Right cardiac atrium (tissue), 5 donors: ENCODE measurements at regions not wholly inside any gene's neighbourhood (a gene's known extent, or its start where the extent isn't known, plus 50 kb on each side); places are given as distances from the start of the nearest gene placed in this dataset.
A peak's percentile ranks its signal among the peaks of the same experiment; 100 is the strongest.

Experiments used
- ATAC-seq, 2 donors: fragments of 200-7000 bp; cut with Tn5 transposase; one replicate each; pipeline versions ENCODE4 v1.8.0 to v1.9.1; 2020; ENCODE audit warnings: moderate library complexity in 2 of 2, mild to moderate bottlenecking in 1 of 2
- DNase-seq, 3 donors: peaks; one replicate each; pipeline ENCODE4 v3.0.0-alpha.2; 2020
- H3K27ac ChIP-seq: one replicate; pipeline ENCODE4 v1.5.1; 2013; ENCODE audit warnings: mild to moderate bottlenecking, low read length, control low read depth, moderate library complexity
- H3K27me3 ChIP-seq: one replicate; pipeline ENCODE4 v1.6.1; 2013; ENCODE audit not compliant: control insufficient read depth, insufficient read depth
- H3K4me1 ChIP-seq: one replicate; pipeline ENCODE4 v1.6.1; 2013; ENCODE audit warnings: low read length; ENCODE audit not compliant: control insufficient read depth, insufficient read depth
- H3K4me3 ChIP-seq: one replicate; pipeline ENCODE4 v1.5.1; 2013; ENCODE audit warnings: low read length, control low read depth
- H3K9me3 ChIP-seq: one replicate; pipeline ENCODE4 v1.6.1; 2013; ENCODE audit warnings: low read length; ENCODE audit not compliant: control insufficient read depth
- WGBS: extraction: QIAGEN DNeasy Blood & Tissue Kit; methylation state at CpG from one replicate; pipeline ENCODE4 v1.1.7; 2013; 5-methylcytosine and 5-hydroxymethylcytosine counted together
- intact Hi-C, 4 donors: fragments of 100-400 bp; cut with DNase I; formaldehyde crosslinking; loops; one replicate each; pipeline versions ENCODE4 v1.11.0 to v1.14.0; 2022 to 2023
- donor health status: healthy with polysubstance abuse.
- donor health status: DM: no; HTN: yes; CAD: no.
- donor health status: DM: no; HTN: no; CAD: no.
- donor health status: DM: no; HTN: yes; CAD: no; lungs with severe emphysema.
- donor health status: DM: yes; HTN: yes; CAD: no.

- 24% methylated on average over 9 of the region's 9 CpGs for WGBS
- no peaks in the 10 kb centered on the region for H3K27me3 ChIP-seq
- H3K27ac ChIP-seq = no peak overlapping the region
- intact Hi-C loops = loop anchor here (5.0 to 10.0 kb wide), 2 partner anchors 269 to 271 kb away; no protein-coding TSS in a partner anchor
- no peaks in the 10 kb centered on the region for H3K4me1 ChIP-seq
- ATAC-seq (peak; percentile 66 to 92), DNase-seq (peak; percentile 47 to 74 (median 60))
- no peaks in the 10 kb centered on the region for H3K9me3 ChIP-seq
- peak overlapping the region; percentile 4 for H3K4me3 ChIP-seq
Observed at GRCh38 chr3:150225986-150226385, 182.1 kb upstream of the TSC22D2 start.

GRCh38 chr3:150223558-150223957 is 184.5 kb upstream of the TSC22D2 start:
- intact Hi-C loops = loop anchor here in 3 of 4 donors (10.0 kb wide), 1 partner anchor 271 kb away; no protein-coding TSS in a partner anchor
- ATAC-seq = no peak

DNA sequence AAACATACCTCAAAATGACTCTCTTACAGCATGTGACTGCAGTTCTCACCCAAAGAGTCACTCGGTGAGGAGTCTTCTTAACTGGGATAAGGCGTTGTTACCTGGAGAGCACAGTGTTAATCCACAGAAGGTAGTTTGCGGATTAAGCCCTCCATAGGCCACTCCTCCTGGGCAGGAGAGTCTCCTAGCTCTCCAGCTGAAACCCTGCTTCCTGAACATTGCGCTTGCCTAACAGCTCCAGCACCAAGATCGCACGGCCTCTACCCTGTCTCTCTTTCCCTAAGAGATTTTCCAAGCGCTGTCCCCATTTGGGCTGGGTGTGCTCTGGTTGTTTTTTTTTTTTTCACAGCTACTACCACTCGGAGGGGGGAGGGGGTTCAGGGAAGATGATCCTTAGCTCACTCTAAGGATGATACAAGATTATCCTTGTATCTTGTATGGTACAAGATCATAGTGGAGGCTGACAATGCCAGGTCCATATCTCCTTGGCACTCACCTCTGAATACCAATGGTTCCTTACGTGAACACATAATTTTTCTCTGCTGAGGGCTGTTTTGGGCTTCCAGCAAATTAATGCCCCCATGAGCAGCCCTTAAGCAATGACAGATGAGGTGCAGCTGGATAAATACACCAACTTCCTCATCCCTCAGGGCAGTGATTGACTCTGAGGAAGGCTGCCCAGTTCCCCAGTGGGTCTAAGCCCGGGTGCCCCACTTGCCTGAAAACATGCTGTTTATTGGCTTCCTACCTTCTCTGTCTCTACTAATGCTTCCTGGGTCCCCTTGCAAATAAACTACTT is 185.2 kb upstream of the TSC22D2 start:
- no peak for ATAC-seq
- Histone ChIP-seq H3K27me3 (no peaks in the 10 kb centered on the region), H3K4me1 (no peaks in the 10 kb centered on the region), H3K9me3 (no peaks in the 10 kb centered on the region), H3K27ac (no peak overlapping the region), H3K4me3 (no peak overlapping the region)
- intact Hi-C loops = loop anchor here in 3 of 4 donors (10.0 kb wide), 1 partner anchor 272 kb away; no protein-coding TSS in a partner anchor
- 82% methylated on average over 10 of the region's 10 CpGs for WGBS
- no peak for DNase-seq

More at GRCh38 chr3:150223558-150223957, 184.5 kb upstream of the TSC22D2 start:
- no peaks in the 10 kb centered on the region for H3K9me3 ChIP-seq
- no peaks in the 10 kb centered on the region for H3K27me3 ChIP-seq
- no peak overlapping the region for H3K27ac ChIP-seq
- no peak overlapping the region for H3K4me3 ChIP-seq
- WGBS = 93% methylated on average over 4 of the region's 4 CpGs
- H3K4me1 ChIP-seq = no peaks in the 10 kb centered on the region
- no peak for DNase-seq

DNA sequence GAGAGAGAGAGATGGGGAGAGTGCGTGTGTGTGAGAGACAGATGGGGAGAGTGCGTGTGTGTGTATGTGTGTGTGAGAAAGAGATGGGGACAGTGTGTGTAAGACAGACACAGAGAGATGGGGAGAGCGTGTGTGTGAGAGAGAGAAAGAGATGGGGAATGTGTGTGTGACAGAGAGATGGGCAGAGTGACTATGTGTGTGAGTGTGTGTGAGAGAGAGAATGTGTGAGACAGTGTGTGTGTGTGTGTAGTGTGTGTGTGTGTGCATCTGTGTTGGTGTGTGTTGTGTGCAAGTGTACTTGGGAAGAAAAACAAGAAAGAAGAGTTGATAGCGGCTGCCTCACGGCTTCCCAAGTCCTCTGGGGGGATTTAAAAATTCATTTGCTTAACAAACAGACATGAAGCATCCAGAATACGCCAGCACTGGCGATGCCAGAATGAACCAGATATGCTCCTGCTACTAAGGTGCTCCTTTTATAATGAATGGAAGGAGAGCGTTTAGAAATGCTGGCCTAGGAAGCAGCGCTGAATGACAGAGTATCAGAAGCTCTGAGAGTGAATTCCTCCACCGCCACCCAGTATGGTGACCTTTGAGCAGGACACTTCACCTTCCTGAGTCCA is 186.1 kb upstream of the TSC22D2 start:
- H3K27me3 ChIP-seq = no peaks in the 10 kb centered on the region
- intact Hi-C loops = loop anchor here in 3 of 4 donors (10.0 kb wide), 1 partner anchor 273 kb away; no protein-coding TSS in a partner anchor
- no peak overlapping the region for H3K27ac ChIP-seq
- H3K4me1 ChIP-seq = no peaks in the 10 kb centered on the region
- ATAC-seq (no peak), DNase-seq (no peak)
- WGBS = 91% methylated on average over 10 of the region's 10 CpGs
- no peak overlapping the region for H3K4me3 ChIP-seq
- no peaks in the 10 kb centered on the region for H3K9me3 ChIP-seq

DNA sequence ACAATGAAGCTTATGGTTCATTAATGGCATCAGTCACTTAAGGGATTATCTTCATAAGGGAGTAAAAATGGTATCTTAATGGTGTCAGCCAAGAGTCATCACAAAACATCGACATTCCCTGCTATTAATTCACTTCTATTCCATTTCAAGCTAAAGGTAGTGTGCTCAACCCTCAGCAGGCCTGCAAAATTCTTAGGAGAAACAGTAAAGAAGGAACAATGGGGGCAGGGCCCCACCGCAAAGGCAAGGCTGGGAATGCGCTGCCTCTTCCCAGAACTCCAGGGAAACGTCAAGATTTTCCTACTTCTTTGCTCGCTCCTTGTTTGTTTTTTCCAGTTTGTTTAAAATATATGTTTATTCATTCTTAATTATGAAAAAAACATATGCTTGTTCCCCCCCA is 187.3 kb upstream of the TSC22D2 start:
- intact Hi-C loops = loop anchor here in 3 of 4 donors (10.0 kb wide), 1 partner anchor 274 kb away; no protein-coding TSS in a partner anchor
- Histone ChIP-seq H3K9me3 (no peaks in the 10 kb centered on the region), H3K4me1 (peaks cover 1% of the 10 kb centered on the region), H3K27me3 (no peaks in the 10 kb centered on the region), H3K27ac (no peak overlapping the region), H3K4me3 (peak overlapping the region; percentile 33)
- no peak for ATAC-seq
- DNase-seq = no peak
- 43% methylated on average over 5 of the region's 5 CpGs for WGBS

GRCh38 chr3:150220041-150220440 is 188.1 kb upstream of the TSC22D2 start:
- H3K4me3 ChIP-seq = no peak overlapping the region
- intact Hi-C loops = loop anchor here in 3 of 4 donors (10.0 kb wide), 1 partner anchor 275 kb away; no protein-coding TSS in a partner anchor
- no peak for ATAC-seq
- 88% methylated on average over 3 of the region's 3 CpGs for WGBS
- H3K9me3 ChIP-seq = no peaks in the 10 kb centered on the region
- H3K27ac ChIP-seq = no peak overlapping the region
- peaks cover 4% of the 10 kb centered on the region for H3K4me1 ChIP-seq
- no peaks in the 10 kb centered on the region for H3K27me3 ChIP-seq
- DNase-seq = no peak

DNA sequence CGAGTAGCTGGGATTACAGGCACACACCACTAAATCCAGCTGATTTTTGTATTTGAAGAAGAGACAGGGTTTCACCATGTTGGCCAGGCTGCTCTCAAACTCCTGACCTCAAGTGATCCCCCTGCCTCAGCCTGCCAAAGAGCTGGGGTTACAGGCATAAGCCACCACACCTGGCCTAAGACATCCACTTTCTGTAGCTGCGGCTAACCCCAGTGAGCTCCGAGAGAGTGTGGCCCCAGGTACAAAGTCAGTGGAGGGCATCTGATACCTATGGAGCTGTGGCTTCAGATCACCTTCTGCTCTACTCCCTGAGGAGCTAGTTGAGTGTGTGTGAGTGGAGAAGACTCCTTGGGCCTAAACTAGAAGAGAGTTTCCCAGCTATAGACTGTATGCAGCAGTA is 189.3 kb upstream of the TSC22D2 start:
- DNase-seq = no peak
- WGBS = 96% methylated on average over 3 of the region's 3 CpGs
- Histone ChIP-seq H3K4me1 (peaks cover 4% of the 10 kb centered on the region), H3K27ac (no peak overlapping the region), H3K9me3 (no peaks in the 10 kb centered on the region), H3K4me3 (no peak overlapping the region), H3K27me3 (no peaks in the 10 kb centered on the region)
- intact Hi-C loops = loop anchor here in 1 of 4 donors (10.0 kb wide), 1 partner anchor 254 kb away; no protein-coding TSS in a partner anchor
- ATAC-seq = no peak

- intact Hi-C loops = loop anchor here in 1 of 4 donors (10.0 kb wide), 1 partner anchor 253 kb away; no protein-coding TSS in a partner anchor
- ATAC-seq = no peak
- 64% methylated on average over 4 of the region's 4 CpGs for WGBS
Observed at GRCh38 chr3:150218236-150218635, 189.9 kb upstream of the TSC22D2 start.

DNA sequence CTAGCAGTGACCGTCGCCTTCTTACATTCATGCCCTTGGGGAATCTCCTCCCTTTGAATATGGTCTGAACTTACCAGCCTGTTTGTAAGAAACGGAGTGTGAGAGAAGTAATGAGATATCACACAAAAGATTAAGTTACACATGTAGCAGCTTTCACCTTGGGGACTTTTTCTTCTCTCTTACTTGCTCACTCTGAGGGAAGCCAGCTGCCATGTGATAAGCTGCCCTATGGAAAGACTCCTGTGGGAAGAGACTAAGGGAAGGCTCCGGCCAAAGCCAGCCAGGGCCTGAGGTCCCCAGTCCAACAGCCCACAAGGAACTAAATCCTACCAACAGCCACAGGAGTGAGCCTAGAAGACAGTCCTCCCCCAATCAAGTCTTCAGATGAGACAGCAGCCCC is 190.4 kb upstream of the TSC22D2 start:
- H3K27ac ChIP-seq = no peak overlapping the region
- DNase-seq (no peak), ATAC-seq (no peak)
- 95% methylated on average over 4 of the region's 4 CpGs for WGBS
- peaks cover 4% of the 10 kb centered on the region for H3K4me1 ChIP-seq
- H3K9me3 ChIP-seq = no peaks in the 10 kb centered on the region
- H3K4me3 ChIP-seq = no peak overlapping the region
- H3K27me3 ChIP-seq = no peaks in the 10 kb centered on the region
- intact Hi-C loops = loop anchor here in 1 of 4 donors (10.0 kb wide), 1 partner anchor 253 kb away; no protein-coding TSS in a partner anchor

More at GRCh38 chr3:150218236-150218635, 189.9 kb upstream of the TSC22D2 start:
- H3K4me3 ChIP-seq = no peak overlapping the region
- no peaks in the 10 kb centered on the region for H3K9me3 ChIP-seq
- no peak overlapping the region for H3K27ac ChIP-seq
- no peak for DNase-seq
- no peaks in the 10 kb centered on the region for H3K27me3 ChIP-seq
- H3K4me1 ChIP-seq = peaks cover 4% of the 10 kb centered on the region

- Histone ChIP-seq H3K27ac (peak overlapping the region; percentile 56), H3K27me3 (no peaks in the 10 kb centered on the region), H3K9me3 (no peaks in the 10 kb centered on the region), H3K4me1 (peaks cover 4% of the 10 kb centered on the region), H3K4me3 (no peak overlapping the region)
- DNase-seq (no peak), ATAC-seq (no peak)
- intact Hi-C loops = loop anchor here in 1 of 4 donors (10.0 kb wide), 1 partner anchor 252 kb away; no protein-coding TSS in a partner anchor
- 86% methylated on average over 9 of the region's 9 CpGs for WGBS
Observed at GRCh38 chr3:150216866-150217600, 191.1 kb upstream of the TSC22D2 start.
